ENCODE measurements at regions not wholly inside any gene's neighbourhood (a gene's known extent, or its start where the extent isn't known, plus 50 kb on each side); places are given as distances from the start of the nearest gene placed in this dataset.

DNA sequence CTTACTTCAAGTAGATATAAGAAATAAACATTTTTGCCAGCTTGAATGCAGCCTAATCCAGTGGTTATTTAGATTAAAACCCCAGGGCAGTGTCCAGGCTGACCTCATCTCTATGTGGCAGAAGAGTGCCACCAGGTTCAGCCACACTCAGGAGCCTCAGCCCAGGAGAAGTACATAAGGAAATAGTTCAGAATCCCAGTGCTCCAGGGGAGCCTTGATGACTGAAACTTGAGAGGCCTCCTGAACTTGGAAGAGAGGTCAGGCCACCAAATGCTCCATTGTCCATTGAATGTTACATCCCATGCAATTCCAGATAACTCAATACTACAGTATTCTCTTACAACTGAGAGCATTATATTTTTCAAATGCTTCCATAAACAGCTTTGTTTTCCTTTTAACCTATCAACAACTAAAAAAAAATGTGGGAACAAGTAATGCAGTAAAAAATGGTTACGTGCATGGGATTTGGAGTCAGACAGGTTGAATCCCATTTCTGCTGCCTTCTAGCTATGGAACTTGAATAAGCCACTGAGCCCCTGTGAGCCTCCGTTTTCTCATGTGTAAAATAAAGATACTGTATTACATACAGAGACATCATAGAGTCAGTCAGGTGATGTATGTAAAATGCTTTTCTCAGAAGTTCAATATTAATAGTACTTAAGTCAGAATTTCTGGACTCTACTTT, 248.0 kb downstream of the PLPP3 start:
- no peak for TF ChIP-seq POLR2A (IDR thresholded peaks at IDR 0.05)
- TF ChIP-seq, protein P1, sequence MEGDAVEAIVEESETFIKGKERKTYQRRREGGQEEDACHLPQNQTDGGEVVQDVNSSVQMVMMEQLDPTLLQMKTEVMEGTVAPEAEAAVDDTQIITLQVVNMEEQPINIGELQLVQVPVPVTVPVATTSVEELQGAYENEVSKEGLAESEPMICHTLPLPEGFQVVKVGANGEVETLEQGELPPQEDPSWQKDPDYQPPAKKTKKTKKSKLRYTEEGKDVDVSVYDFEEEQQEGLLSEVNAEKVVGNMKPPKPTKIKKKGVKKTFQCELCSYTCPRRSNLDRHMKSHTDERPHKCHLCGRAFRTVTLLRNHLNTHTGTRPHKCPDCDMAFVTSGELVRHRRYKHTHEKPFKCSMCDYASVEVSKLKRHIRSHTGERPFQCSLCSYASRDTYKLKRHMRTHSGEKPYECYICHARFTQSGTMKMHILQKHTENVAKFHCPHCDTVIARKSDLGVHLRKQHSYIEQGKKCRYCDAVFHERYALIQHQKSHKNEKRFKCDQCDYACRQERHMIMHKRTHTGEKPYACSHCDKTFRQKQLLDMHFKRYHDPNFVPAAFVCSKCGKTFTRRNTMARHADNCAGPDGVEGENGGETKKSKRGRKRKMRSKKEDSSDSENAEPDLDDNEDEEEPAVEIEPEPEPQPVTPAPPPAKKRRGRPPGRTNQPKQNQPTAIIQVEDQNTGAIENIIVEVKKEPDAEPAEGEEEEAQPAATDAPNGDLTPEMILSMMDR (IDR thresholded peaks at IDR 0.05) = no peak

All from lower leg skin (tissue), 3 donors.